ENCODE measurements at regions not wholly inside any gene's neighbourhood (a gene's known extent, or its start where the extent isn't known, plus 50 kb on each side); places are given as distances from the start of the nearest gene placed in this dataset.

DNA sequence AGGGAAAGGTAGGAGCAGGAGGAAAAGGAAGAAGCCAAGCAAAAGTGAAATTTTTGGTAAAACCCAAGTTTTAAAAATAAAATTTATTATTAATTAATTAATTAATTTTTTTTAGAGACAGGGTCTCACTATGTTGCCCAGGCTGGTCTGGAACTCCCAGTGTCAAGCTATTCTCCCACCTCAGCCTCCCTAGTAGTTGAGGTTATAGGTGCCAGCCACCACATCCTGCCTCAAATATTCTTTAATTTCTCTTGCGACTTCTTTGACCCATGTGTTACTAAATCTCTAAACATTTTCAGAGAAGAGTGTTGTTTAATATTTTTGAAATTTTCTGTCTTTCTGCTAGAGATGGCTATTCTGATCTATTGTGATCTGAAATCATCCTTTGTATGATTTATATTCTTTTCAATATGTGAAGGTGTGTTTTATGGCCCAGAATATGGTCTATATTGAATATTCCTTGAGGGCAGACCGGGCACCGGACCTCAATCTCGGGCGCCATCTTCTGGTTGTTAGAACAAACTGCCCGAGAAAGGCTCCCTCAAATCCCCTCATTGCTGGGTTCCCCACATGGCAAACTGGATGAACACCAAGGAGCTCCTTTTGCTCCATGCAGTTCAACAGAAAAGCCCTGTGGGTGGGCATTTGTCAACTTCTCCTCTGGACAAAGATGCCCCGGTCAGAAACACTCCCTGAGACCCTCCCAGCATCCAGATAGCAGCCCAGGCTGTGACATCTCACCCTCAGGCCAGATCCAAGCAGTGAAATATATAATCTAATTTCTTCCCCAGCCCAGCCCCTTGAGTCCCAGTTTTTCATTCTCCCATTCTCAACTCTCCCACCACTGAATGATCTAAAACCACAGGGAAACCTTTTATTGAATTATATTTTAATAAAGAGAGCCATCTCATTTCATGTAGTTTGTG is 110.5 kb downstream of the ASCL4 start:
- peak; percentile 7 for DNase-seq (ENCODE audit: low read depth)
- H3K4me3 ChIP-seq (ENCODE audit: low read depth, low read length) = no peak overlapping the region

DNA sequence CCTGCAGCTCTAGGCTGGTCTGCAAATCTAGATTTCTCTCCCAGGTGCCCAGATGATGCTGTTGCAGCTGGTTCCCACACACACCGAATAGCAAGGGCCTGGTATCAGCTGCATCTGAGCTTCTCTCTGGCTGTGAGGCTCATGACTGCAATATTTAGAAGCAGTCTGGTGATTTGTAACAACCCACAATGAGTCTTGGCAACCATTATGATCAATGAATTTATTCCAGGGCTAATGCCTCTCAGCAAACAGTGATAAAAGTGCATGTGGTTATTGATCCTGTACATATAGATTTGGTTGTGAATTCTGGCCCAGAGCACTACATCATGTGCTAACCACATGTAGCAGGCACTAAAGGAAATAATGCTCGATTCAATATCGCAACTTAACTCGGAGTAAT is 114.3 kb downstream of the ASCL4 start:
- H3K4me3 ChIP-seq (ENCODE audit: low read depth, low read length) = no peak overlapping the region
- no peak for DNase-seq (ENCODE audit: low read depth)

DNA sequence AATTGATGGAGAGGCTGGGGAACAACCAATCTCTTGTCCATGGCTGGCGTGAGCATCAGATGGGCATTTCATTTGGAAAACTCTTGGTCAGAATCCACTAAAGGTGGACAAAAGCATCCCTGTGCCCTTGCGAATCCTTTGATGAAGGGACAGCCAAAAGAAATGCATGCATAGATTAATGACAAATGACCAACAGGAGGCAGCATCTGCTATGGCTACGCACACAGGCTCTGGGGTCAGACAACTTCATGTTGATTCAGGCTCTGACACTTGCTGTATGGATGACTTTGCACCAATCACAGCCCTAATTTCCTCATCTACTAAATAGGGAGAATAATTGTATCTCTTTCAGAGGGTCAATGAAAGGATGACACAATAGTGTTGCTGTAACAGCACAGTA is 117.5 kb downstream of the ASCL4 start:
- DNase-seq (ENCODE audit: low read depth) = no peak
- no peak overlapping the region for H3K4me3 ChIP-seq (ENCODE audit: low read depth, low read length)

DNA sequence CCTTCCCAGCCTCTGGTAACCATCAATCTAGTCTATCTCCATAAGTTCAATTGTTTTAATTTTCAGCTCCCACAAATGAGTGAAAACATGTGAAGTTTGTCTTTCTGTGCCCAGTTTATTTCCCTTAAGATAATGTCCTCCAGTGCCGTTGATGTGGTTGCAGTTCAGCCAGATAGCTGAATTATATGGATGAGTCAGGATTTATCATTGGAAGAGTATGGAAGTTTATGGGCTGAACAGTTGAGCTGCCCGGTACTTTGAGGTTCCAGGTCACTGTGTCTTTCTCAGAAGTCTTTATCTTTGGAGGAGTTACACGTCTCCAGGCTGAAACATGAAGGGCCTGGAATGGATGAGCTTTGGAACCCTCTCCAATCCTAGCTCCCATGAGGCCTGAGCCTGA is 120.1 kb downstream of the ASCL4 start:
- no peak overlapping the region for H3K4me3 ChIP-seq (ENCODE audit: low read depth, low read length)
- DNase-seq (ENCODE audit: low read depth) = no peak

DNA sequence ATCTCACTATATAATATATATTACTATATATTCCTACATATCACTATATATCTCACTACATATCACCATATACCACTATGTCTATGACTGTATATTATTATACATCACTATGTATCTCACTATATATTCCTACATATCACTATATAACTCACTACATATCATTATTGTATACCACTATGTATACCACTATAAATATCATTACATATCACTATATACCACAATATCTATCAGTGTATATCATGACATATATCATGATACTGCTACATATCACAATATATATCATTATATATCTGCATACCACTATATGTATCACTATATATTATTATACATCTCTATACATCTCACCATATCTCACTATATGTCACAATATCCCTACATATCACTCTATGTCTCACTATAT is 121.5 kb downstream of the ASCL4 start:
- no peak for DNase-seq (ENCODE audit: low read depth)
- H3K4me3 ChIP-seq (ENCODE audit: low read depth, low read length) = no peak overlapping the region

DNA sequence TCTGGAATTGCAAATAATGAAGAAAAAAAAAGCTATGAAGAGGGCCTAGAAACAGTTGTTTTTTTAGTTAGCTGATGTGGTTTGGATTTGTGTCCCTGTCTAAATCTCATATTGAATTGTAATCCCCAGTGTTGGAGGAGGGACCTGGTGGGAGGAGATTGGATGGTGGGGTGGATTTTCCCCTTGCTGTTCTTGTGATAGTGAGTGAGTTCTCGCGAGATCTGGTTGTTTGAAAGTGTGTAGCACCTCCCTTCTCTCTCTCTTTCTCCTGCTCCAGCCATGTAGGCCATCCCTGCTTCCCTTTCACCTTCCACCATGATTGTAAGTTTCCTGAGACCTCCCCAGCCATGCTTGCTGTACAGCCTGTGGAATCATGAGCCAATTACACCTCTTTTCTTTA is 126.1 kb downstream of the ASCL4 start:
- DNase-seq (ENCODE audit: low read depth) = no peak
- H3K4me3 ChIP-seq (ENCODE audit: low read depth, low read length) = no peak overlapping the region

DNA sequence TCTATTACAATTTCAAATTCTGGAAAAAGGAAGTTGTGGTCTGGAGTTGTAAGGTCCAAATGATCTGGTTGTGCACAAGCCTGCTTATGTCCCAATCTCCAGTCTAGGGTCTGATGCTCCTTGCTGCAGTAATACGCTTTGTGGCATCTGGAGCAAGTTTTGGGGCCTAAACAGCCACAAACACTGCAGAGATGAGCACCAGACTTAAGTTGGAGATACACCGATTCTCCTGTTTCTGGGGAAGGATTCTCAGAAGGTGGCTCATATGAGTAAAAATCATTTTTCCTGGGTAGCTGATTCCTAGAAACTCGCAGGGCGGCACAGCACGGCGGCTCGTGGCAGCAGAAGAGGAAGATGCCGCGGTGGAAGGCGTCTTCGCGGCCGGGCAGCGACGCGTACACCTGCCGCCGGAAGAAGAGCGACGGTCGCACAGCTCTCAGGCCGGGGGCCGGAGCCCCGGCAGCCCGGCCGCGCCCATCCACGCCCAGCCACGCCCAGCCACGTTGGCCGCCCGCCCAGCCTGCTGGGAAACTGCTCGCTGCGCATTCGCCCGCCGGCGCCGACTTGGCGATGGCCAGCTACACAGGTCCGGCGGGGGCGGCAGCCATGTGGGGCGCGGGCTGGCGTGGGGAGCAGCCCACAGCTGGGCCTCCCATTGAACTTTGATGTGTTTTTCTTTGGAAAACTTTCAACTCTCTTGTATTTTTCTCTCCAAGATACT is 129.0 kb downstream of the ASCL4 start:
- peak overlapping the region; percentile 36 for H3K4me3 ChIP-seq (ENCODE audit: low read depth, low read length)
- DNase-seq (ENCODE audit: low read depth) = no peak

DNA sequence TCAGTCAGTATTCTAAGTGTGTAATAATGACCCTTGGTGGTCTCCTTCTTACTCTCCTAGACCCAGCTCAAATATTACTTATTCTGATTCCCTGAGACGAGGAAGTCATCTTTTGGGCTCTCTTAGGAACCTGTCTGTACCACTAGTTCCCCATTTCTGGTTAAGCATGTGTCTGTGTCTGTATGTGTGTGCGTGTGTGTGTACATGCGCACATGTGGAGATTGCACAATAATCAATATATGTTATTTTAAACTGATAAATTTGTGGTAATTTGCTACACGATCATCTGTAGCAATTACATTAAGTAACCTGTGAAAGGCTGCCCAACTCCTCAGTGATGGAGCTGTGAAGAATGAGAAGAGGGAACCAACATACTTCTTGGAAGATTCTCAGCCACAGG is 132.2 kb downstream of the ASCL4 start:
- H3K4me3 ChIP-seq (ENCODE audit: low read depth, low read length) = no peak overlapping the region
- no peak for DNase-seq (ENCODE audit: low read depth)

DNA sequence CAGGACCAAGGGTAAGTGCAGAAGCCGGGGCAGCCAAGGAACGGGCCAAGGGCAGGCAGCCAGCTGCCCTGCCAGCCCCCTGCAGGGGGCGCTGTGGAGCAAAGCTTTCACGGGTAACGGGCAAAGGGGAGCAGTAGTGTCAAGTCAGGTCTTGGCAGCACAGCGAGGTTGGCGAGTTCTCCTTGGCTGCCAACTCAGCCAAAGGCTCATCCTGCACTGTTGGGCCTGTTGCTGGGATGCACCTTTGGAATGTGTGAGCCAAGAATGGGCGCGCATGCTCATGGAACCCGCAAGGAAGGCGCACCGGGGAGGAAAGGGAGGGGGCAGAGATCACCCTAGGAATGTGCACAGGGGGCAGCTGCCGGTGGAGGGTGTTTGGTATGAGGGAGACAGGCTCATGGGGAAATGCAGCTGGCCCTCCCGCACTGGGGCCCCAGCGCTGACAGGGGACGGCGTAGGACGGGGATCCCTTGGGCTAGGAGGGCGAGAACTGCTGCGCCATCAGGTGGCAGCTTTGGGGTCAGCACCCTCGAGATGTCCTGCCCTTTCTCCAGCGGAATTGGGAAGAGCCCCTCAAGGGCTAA is 138.0 kb downstream of the ASCL4 start:
- H3K4me3 ChIP-seq (ENCODE audit: low read depth, low read length) = no peak overlapping the region
- no peak for DNase-seq (ENCODE audit: low read depth)

DNA sequence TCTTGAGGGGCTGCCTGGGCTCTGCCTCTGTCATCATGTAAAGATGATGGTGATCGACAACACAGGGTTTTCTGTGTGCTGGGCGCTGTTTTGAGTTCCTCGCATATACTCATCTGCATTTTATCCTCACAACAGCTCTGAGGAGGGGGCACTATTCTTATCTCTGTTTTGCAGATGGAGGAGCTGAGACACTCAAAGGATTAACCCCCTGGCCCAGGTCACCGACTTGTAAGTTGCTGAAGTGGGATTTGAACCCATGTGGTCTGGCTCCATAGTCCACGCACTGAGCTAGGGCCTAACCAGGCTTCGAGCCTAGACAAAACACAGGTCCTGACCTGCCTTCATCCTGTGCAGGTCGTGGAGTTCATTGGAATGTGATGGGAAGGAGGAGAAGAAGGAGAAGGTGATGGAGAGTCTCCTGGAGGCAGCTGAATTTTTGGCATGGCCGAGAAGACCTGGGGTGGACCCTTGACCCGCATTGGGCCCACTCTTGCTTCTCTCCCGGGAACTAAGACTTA is 140.0 kb downstream of the ASCL4 start:
- DNase-seq (ENCODE audit: low read depth) = no peak

DNA sequence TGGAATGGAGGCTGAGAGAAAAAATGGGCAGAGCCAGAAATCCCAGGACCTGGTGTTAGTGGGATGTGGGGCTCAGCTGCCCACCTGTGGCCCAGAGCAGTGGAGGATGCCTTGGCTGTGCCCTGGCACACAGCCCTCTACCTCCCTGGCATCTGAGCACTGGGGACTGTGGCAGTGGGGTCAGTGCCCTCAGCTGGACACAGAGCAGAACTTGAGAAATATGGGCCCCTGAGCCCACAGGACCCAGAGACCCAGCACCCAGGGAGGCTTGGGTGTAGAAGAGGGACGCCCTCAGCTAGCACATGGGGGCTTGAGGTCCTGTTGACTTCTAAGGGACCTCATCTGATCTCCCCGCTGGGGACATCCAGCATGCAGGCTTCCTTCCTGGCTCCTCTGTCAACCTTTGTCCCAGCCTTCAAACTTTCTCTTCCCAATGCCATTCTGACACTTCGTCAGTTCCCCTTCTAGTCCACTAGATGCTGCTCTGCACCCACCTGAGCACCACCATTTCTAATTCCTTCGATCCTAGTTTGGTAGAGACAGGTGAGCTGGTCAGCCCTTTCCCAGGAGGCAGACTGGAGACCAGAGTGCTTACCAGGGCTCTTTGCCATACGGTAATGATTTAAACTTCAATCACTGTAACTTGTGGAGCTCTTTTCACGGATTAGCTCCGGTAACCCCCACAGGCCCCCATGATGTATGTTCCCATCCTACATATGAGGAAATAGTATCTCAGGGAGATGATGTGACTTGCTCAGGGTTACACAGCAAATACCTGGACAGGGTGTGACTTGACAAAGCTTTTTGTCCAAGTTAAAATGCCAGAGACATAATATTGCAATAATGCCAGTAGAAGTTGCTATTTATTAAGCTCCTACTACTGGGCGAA is 143.7 kb downstream of the ASCL4 start:
- no peak overlapping the region for H3K4me3 ChIP-seq (ENCODE audit: low read depth, low read length)
- no peak for DNase-seq (ENCODE audit: low read depth)

More for the DNA sequence above, 140.0 kb downstream of the ASCL4 start:
- no peak overlapping the region for H3K4me3 ChIP-seq (ENCODE audit: low read depth, low read length)

DNA sequence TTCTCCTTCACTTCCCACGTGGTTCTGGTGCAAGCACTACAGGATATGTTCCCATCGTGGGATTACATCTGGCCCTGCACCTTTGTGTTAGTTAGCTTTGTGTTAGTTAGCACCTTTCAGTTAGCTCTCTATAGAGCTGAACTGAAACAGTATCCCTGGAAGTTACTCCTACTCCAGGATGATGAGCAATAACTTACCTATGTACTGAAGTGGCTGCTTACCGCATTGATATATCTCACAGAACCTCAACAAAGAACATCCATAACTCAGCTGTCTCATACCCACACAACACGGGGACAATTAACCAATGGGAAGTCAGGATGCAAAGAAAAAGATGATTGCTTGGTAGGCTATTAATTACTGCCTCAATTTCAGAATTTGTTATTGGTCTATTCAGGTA is 146.6 kb downstream of the ASCL4 start:
- no peak for DNase-seq (ENCODE audit: low read depth)
- no peak overlapping the region for H3K4me3 ChIP-seq (ENCODE audit: low read depth, low read length)

DNA sequence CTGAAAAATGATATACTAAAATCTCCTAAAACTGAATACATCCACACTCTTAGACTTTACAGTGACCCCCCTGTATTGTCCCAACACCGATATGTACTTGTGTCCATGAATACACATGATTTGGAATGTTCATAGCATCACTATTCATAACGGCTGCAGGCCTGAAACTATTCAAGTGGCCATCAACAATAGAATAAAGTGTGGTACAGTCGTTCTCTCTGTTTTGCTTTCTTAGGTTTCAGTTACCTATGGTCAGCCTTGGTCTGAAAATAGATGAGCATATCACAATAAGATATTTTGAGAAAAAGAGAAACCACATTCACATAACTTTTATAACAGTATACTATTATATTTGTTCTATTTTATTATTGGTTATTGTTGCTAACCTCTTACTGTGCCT is 150.6 kb downstream of the ASCL4 start:
- no peak overlapping the region for H3K4me3 ChIP-seq (ENCODE audit: low read depth, low read length)
- DNase-seq (ENCODE audit: low read depth) = no peak

DNA sequence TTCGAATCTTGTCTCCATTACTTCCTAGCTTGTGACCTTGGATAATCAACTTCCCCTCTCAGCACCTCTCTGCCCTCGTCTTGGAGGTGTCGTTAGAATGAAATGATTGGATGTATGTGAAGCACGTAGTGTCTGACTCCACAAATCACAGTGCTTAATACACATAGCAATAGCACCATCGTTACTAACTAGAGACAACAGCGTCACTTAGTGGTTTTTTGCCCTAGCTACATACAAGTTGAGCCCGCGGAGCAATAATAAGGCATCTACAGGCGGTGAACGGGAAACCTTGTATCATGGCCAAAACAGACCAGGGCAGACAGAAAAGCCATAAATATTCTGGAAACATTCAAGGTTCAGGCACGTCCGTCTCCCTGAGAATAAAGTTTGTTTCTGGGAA is 154.9 kb downstream of the ASCL4 start:
- DNase-seq (ENCODE audit: low read depth) = no peak

DNA sequence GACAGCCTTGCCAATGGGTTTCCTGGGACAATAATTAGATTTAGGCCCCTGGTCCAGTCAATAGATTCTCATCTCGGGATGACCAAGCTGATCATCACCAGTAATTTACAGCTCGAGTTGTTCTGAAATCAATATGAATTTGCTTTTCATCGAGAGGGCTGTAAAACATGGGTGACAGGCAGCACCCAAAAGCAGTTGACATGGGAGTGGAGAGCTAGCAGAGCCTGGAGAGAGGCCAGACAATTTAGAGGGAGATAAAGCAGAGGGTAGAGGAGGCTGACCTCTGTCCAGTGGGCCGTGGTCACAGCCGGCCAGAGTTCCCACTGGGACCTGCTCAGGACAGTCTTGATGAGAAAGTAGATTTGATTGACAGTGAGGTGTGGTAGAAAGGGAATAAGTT is 157.3 kb downstream of the ASCL4 start:
- no peak for DNase-seq (ENCODE audit: low read depth)
- H3K4me3 ChIP-seq (ENCODE audit: low read depth, low read length) = no peak overlapping the region

More for the DNA sequence above, 154.9 kb downstream of the ASCL4 start:
- no peak overlapping the region for H3K4me3 ChIP-seq (ENCODE audit: low read depth, low read length)

DNA sequence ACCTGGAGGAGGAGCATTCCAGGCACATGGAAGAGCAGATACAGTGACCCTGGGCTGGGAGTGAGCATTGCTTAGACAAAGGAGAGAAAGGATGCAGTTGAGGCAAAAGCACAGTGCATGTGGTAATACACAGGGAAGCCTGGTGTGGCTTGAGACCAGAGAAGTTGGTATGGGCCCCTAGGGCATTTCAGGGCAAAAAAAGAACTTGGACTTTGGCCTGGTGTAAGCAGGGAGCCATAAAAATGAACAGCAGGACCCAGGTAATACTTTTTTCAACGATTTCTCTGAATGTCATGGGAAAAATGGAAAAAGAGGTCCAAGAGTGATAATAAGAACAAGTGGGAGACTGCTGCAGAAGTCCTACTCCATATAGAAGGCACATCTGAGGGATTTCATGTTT is 163.9 kb downstream of the ASCL4 start:
- no peak for DNase-seq (ENCODE audit: low read depth)

DNA sequence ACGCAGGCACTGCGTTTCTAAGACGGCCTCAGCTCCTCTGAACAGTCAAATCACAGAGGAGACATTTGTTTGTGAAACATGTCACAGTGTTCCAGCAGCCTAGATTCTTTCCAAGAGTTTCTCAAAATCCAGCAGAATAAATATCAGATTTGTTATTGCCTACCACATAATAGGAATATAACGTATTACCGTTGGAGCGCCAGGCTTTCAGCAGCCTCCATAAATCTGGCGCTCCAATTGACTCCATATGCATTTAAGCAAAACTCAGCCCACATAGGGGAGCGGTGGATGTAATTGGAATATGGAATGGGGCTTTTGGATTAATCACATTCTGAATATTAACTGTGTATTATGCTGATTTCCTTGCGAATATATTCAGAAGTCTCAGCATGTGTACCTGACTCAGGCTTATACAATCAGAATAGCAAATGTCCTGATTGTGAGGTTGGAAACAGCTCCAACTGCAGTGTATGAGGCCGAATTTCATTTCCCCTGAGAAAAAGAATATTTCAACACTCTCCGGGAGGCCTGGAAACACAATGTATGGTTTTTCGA is 174.0 kb downstream of the ASCL4 start:
- DNase-seq (ENCODE audit: low read depth) = no peak
- H3K4me3 ChIP-seq (ENCODE audit: low read depth, low read length) = no peak overlapping the region

More for the DNA sequence above, 163.9 kb downstream of the ASCL4 start:
- H3K4me3 ChIP-seq (ENCODE audit: low read depth, low read length) = no peak overlapping the region

DNA sequence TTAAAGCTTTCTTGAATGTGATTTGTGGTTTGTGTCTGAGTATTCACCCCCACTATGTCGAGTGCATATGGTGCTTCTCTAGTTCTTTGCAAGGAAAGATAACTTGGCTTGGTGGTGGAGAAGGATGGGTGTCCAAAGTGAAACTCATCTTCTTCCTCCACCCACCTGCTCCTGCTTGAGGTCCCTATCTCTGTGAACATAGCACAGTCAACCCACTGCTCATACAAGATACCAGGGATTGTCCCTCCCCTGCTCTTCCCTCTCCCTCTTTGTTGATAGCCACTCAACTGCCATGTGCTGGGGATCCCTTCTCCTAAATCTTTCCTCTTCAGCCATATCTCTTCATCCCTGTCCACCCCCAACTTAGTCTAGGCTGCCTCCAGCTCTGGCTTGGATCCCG is 176.5 kb downstream of the ASCL4 start:
- no peak for DNase-seq (ENCODE audit: low read depth)
- H3K4me3 ChIP-seq (ENCODE audit: low read depth, low read length) = no peak overlapping the region

Data from skeletal muscle cell (primary cell).